SK-N-SH treated with all-trans-retinoic acid at 6 μM for 48 hours (cell line): ENCODE measurements at regions not wholly inside any gene's neighbourhood (a gene's known extent, or its start where the extent isn't known, plus 50 kb on each side); places are given as distances from the start of the nearest gene placed in this dataset.

Experiments
- CSDC2 ChIP-seq: fragments of 250-450 bp; sonication (Bioruptor Pico); IDR thresholded peaks from 2 replicates; pipeline ENCODE4 v1.5.0; 2020; ENCODE audit warnings: mild to moderate bottlenecking, moderate library complexity
- RARB ChIP-seq: fragments of 250-450 bp; sonication (Bioruptor Pico); IDR thresholded peaks from 2 replicates; pipeline ENCODE4 v1.8.0; 2021; ENCODE audit warnings: mild to moderate bottlenecking, moderate library complexity
- TF ChIP-seq, protein P1 (sequence below): fragments of 250-450 bp; sonication (Bioruptor Pico); IDR thresholded peaks from 2 replicates; pipeline ENCODE4 v1.8.0; 2020; ENCODE audit warnings: mild to moderate bottlenecking, moderate library complexity, borderline replicate concordance
- TF ChIP-seq, protein P2 (sequence below): fragments of 250-450 bp; sonication (Bioruptor Pico); IDR thresholded peaks from 2 replicates; pipeline ENCODE4 v1.5.1; 2021; ENCODE audit warnings: mild to moderate bottlenecking, moderate library complexity

DNA sequence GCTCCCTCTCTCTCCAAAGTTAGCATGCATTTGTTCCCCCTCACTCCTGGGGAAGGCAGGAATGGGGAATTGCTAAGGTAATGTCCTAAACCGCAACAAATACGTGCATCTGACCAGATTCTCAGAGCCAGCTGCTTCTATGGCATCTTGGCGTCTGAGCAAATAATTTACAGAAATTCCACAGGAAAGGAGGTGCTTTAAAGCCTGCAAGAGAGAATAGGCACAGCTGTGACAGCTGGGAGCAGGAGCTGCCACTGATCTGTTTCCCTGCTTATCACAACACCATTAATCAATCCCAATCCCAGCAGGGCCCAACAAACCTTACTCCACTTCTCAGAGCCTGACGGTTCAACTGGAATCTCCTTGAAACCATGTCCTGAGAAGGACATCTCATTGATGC is 83.5 kb upstream of the ZNF281 start:
- TF ChIP-seq RARB (CRISPR knock-in tag) (no peak), CSDC2 (CRISPR knock-in tag) (no peak)
- TF ChIP-seq, protein P1, sequence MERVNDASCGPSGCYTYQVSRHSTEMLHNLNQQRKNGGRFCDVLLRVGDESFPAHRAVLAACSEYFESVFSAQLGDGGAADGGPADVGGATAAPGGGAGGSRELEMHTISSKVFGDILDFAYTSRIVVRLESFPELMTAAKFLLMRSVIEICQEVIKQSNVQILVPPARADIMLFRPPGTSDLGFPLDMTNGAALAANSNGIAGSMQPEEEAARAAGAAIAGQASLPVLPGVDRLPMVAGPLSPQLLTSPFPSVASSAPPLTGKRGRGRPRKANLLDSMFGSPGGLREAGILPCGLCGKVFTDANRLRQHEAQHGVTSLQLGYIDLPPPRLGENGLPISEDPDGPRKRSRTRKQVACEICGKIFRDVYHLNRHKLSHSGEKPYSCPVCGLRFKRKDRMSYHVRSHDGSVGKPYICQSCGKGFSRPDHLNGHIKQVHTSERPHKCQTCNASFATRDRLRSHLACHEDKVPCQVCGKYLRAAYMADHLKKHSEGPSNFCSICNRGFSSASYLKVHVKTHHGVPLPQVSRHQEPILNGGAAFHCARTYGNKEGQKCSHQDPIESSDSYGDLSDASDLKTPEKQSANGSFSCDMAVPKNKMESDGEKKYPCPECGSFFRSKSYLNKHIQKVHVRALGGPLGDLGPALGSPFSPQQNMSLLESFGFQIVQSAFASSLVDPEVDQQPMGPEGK (CRISPR knock-in tag) = no peak
- TF ChIP-seq, protein P2, sequence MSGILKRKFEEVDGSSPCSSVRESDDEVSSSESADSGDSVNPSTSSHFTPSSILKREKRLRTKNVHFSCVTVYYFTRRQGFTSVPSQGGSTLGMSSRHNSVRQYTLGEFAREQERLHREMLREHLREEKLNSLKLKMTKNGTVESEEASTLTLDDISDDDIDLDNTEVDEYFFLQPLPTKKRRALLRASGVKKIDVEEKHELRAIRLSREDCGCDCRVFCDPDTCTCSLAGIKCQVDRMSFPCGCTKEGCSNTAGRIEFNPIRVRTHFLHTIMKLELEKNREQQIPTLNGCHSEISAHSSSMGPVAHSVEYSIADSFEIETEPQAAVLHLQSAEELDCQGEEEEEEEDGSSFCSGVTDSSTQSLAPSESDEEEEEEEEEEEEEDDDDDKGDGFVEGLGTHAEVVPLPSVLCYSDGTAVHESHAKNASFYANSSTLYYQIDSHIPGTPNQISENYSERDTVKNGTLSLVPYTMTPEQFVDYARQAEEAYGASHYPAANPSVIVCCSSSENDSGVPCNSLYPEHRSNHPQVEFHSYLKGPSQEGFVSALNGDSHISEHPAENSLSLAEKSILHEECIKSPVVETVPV (CRISPR knock-in tag) = no peak
